GM12878 (cell line): ENCODE measurements at regions not wholly inside any gene's neighbourhood (a gene's known extent, or its start where the extent isn't known, plus 50 kb on each side); places are given as distances from the start of the nearest gene placed in this dataset.

Experiments used
- ATAC-seq: fragments of 200-7000 bp; cut with Tn5 transposase; 3 replicates; pipeline ENCODE4 v1.9.1; 2020; ENCODE audit warnings: mild to moderate bottlenecking, moderate library complexity
- BruUV-seq: library from RNA; stranded (reverse); fragments of 400-500 nt; replicated peaks from 2 replicates; lab custom pipeline; 2021; lab: Mats Ljungman, UMichigan
- CTCF ChIA-PET: fragments of 300-600 bp; sonication (Branson Sonifier 250); formaldehyde crosslinking; extraction: SDS; loops from one replicate; lab custom pipeline; 2021; ENCODE audit warnings: inconsistent platforms; lab: Yijun Ruan, JAX
- POLR2A ChIA-PET: fragments of 350-600 bp; formaldehyde crosslinking; extraction: SDS; loops from one replicate; lab custom pipeline; 2021; ENCODE audit warnings: inconsistent platforms; lab: Charles Lee
- RAD21 ChIA-PET: fragments of 300-600 bp; sonication (Branson Sonifier 250); formaldehyde crosslinking; loops from one replicate; lab custom pipeline; 2023; ENCODE audit warnings: antibody characterized with exemption; ENCODE audit not compliant: unreplicated experiment; lab: Charles Lee
- SMC1A ChIA-PET: fragments of 300-600 bp; sonication (Branson Sonifier 250); formaldehyde crosslinking; loops from one replicate; lab custom pipeline; 2023; ENCODE audit not compliant: unreplicated experiment, uncharacterized antibody; lab: Charles Lee
- DNase-seq: peaks from one replicate; pipeline ENCODE4 v3.0.0-alpha.2; 2011; ENCODE audit warnings: low read depth, low spot score
- FAIRE-seq: peaks from 3 replicates; lab custom pipeline; 2011; peaks lifted over from hg19 to GRCh38; lab: Jason Lieb, UNC
- H2AFZ ChIP-seq: 2 replicates; pipeline ENCODE4 v1.6.0; 2011; ENCODE audit warnings: low read depth, low read length, control low read depth; ENCODE audit not compliant: control insufficient read depth
- H3K27ac ChIP-seq: 2 replicates; pipeline ENCODE4 v1.5.1; 2011; ENCODE audit warnings: control low read depth; ENCODE audit not compliant: control insufficient read depth, insufficient read depth
- H3K27me3 ChIP-seq, 2 experiments: replicated peaks in 1 of 2; 2 replicates each; pipeline versions ENCODE4 v1.6.0 to v1.6.1; 2011; ENCODE audit warnings: low read length in 1 of 2; ENCODE audit not compliant: control insufficient read depth in 2 of 2, insufficient read depth in 2 of 2
- H3K36me3 ChIP-seq, 2 experiments: 2 replicates each; pipeline ENCODE4 v1.5.1; 2011; ENCODE audit warnings: low read length in 1 of 2; ENCODE audit not compliant: control insufficient read depth in 2 of 2, insufficient read depth in 2 of 2
- H3K4me1 ChIP-seq: 2 replicates; pipeline ENCODE4 v1.6.1; 2011; ENCODE audit warnings: mild to moderate bottlenecking, low read length, moderate library complexity, mixed read lengths; ENCODE audit not compliant: control insufficient read depth, insufficient read depth
- H3K4me2 ChIP-seq: 2 replicates; pipeline ENCODE4 v1.6.0; 2011; ENCODE audit warnings: control low read depth; ENCODE audit not compliant: control insufficient read depth, insufficient read depth
- H3K4me3 ChIP-seq: fragments of 200-600 bp; sonication (generic); 2 replicates; pipeline ENCODE4 v1.5.1; 2016
- H3K79me2 ChIP-seq: 2 replicates; pipeline ENCODE4 v1.6.0; 2011; ENCODE audit warnings: low read length; ENCODE audit not compliant: control insufficient read depth, insufficient read depth
- H3K9ac ChIP-seq: 2 replicates; pipeline ENCODE4 v1.8.0; 2011; ENCODE audit warnings: low read length, control low read depth, mixed read lengths; ENCODE audit not compliant: control insufficient read depth, insufficient read depth
- H3K9me3 ChIP-seq: replicated peaks from 3 replicates; pipeline ENCODE4 v1.5.1; 2011; ENCODE audit warnings: mild to moderate bottlenecking, low read length; ENCODE audit not compliant: control insufficient read depth, insufficient read depth
- H4K20me1 ChIP-seq: 2 replicates; pipeline ENCODE4 v1.6.0; 2011; ENCODE audit not compliant: control insufficient read depth, insufficient read depth
- ATF7 ChIP-seq: fragments of 450-650 bp; IDR thresholded peaks from 2 replicates; pipeline ENCODE4 v1.6.1; 2016; ENCODE audit warnings: low read depth, mild to moderate bottlenecking
- ESRRA ChIP-seq: IDR thresholded peaks from 2 replicates; pipeline ENCODE4 v1.6.1; 2012; ENCODE audit warnings: mild to moderate bottlenecking, low read length, improper control_type of control experiment
- RFX5 ChIP-seq: IDR thresholded peaks from 2 replicates; pipeline ENCODE4 v1.6.1; 2011; ENCODE audit warnings: low read depth, low read length, improper control_type of control experiment
- WGBS: methylation state at CpG from one replicate; pipeline ENCODE4 v1.1.6; 2016; ENCODE audit warnings: low lambda C conversion rate; ENCODE audit not compliant: insufficient replicate concordance, insufficient coverage; ENCODE audit errors: missing lambda C conversion rate; 5-methylcytosine and 5-hydroxymethylcytosine counted together
- in situ Hi-C: fragments of 300-500 bp; cut with MboI; formaldehyde crosslinking; loops from 9 replicates; pipeline ENCODE4 v1.14.3; 2018; ENCODE audit warnings: mixed read lengths
- intact Hi-C: fragments of 100-400 bp; cut with micrococcal nuclease; formaldehyde crosslinking; loops from one replicate; pipeline ENCODE4 v1.14.2; 2022; ENCODE audit not compliant: unreplicated experiment
- TF ChIP-seq, protein P1 (sequence below): fragments of 450-650 bp; IDR thresholded peaks from 2 replicates; pipeline ENCODE4 v1.6.1; 2016; ENCODE audit warnings: mild to moderate bottlenecking, moderate library complexity, borderline replicate concordance
- TF ChIP-seq, protein P2 (sequence below): IDR thresholded peaks from 2 replicates; pipeline ENCODE4 v1.6.1; 2011; ENCODE audit warnings: low read depth, mild to moderate bottlenecking, low read length, moderate library complexity, borderline replicate concordance; ENCODE audit errors: extremely low read depth

DNA sequence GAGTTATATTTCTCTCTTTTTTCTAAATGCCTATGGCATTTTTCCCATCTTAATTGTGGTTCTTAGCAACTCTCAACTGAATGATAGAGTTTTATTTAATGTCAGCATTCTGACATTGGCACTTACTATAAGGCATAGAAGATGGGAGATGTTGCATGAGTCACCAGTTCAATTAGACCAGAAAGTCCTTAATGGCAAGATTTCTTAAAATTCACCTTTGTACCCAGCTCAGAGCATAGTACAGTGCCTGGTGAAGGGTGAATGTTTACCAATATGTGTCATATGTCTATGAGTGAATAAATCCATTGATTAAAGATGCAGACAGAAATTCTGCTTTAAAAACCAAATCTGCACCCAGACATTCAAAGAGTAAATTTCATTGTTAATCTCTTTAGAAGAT lies 526.9 kb downstream of the EFNB2 start (continued):
- TF ChIP-seq, protein P1, sequence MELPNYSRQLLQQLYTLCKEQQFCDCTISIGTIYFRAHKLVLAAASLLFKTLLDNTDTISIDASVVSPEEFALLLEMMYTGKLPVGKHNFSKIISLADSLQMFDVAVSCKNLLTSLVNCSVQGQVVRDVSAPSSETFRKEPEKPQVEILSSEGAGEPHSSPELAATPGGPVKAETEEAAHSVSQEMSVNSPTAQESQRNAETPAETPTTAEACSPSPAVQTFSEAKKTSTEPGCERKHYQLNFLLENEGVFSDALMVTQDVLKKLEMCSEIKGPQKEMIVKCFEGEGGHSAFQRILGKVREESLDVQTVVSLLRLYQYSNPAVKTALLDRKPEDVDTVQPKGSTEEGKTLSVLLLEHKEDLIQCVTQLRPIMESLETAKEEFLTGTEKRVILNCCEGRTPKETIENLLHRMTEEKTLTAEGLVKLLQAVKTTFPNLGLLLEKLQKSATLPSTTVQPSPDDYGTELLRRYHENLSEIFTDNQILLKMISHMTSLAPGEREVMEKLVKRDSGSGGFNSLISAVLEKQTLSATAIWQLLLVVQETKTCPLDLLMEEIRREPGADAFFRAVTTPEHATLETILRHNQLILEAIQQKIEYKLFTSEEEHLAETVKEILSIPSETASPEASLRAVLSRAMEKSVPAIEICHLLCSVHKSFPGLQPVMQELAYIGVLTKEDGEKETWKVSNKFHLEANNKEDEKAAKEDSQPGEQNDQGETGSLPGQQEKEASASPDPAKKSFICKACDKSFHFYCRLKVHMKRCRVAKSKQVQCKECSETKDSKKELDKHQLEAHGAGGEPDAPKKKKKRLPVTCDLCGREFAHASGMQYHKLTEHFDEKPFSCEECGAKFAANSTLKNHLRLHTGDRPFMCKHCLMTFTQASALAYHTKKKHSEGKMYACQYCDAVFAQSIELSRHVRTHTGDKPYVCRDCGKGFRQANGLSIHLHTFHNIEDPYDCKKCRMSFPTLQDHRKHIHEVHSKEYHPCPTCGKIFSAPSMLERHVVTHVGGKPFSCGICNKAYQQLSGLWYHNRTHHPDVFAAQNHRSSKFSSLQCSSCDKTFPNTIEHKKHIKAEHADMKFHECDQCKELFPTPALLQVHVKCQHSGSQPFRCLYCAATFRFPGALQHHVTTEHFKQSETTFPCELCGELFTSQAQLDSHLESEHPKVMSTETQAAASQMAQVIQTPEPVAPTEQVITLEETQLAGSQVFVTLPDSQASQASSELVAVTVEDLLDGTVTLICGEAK, result no peak
- TF ChIP-seq RFX5, result no peak
- no peak for TF ChIP-seq ATF7
- TF ChIP-seq, protein P2, sequence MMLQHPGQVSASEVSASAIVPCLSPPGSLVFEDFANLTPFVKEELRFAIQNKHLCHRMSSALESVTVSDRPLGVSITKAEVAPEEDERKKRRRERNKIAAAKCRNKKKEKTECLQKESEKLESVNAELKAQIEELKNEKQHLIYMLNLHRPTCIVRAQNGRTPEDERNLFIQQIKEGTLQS, result no peak
- TF ChIP-seq, all 136 proteins: peak for 0

DNA sequence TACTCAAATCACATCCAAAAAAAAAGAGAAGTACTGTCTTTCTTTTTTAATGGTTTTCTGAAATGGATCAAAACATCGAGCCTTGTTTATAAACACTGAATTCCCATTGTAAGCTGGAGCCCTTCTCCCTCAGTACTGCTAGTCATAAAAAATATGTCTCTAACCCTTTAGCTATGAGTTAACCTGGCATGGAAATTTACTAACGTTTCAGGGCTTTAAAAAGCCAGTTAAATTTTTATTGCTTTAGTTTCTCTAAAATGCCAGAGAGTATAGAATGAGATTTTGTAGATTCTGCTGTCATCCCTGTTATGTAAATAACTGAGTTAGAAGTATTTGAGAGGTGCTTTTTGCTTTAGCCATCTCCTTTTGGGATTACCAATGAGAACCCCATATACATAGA lies 528.3 kb downstream of the EFNB2 start:
- no peak for ATAC-seq
- Histone ChIP-seq H3K27me3 (no peaks in the 10 kb centered on the region), H2AFZ (no peak overlapping the region), H3K4me1 (no peaks in the 10 kb centered on the region), H3K36me3 (no peaks in the 10 kb centered on the region), H3K4me3 (no peak overlapping the region), H3K79me2 (no peaks in the 10 kb centered on the region), H3K9ac (no peak overlapping the region), H4K20me1 (no peaks in the 10 kb centered on the region), H3K4me2 (no peak overlapping the region), H3K27ac (no peak overlapping the region), H3K9me3 (no peaks in the 10 kb centered on the region)
- RAD21 ChIA-PET, result no interaction called here
- DNase-seq, result no peak
- no peak for TF ChIP-seq ESRRA
- POLR2A ChIA-PET, result no interaction called here
- CTCF ChIA-PET, result interaction anchor here (0.7 kb wide), 1 partner anchor 27 kb away, joined by 3 read pairs; no protein-coding TSS in a partner anchor
- no peak for FAIRE-seq
- no TSS peak for BruUV-seq
- in situ Hi-C loops (no loop called here), intact Hi-C loops (no loop called here)
- 0% methylated on average over 2 of the region's 2 CpGs for WGBS
- SMC1A ChIA-PET, result no interaction called here
